ENCODE measurements at regions not wholly inside any gene's neighbourhood (a gene's known extent, or its start where the extent isn't known, plus 50 kb on each side); places are given as distances from the start of the nearest gene placed in this dataset.
"Not testable (repeated sequence)": the region's sequence is repeated elsewhere in the genome, so short reads cannot be mapped to it uniquely, and the experiment has no call there.

DNA sequence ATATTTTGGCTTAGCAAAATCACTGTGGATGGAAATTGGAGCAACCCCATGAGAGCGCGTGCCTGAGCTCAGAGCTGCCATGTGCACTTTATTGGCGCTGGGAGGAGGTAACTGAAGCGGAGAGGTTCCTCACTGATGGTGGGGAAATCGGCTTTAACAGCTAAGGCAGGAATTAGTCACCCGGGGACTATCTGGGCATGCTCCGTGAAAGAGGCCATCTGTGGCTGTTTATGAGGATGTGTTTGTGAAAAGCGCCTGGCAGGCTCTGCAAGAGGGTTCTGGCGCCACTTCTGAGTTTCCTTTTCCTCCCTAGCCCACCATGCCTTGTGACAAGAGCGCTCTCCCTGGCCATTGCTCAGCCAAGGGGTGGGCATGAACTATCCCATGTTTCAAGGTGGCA lies 815.6 kb downstream of the UQCRFS1 start:
- no peak for DNase-seq

DNA sequence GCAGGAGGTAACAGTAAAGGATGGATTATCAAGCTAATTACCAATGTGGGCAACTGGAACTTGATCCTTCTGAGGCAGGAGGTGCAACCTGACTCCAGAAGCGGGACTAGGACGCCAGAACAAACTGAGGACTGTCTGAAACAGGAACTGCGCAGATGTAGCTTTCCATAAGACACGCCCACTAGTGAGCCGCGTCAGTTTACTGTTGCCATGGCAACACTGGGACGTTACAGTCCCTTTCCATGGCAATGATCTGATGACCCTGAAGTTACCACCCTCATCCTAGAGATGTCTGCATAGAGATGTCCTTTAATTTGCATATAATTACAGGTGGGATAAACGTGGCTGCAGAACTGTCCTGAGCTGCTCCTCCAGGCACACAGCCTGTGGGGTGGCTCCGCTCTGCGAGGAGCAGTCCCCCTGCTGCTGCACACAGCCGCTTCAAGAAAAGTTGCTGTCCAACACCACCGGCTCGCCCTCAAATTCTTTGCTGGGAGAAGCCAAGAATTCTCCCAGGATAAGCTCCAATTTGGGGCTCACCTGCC lies 816.6 kb downstream of the UQCRFS1 start:
- DNase-seq: no peak

DNA sequence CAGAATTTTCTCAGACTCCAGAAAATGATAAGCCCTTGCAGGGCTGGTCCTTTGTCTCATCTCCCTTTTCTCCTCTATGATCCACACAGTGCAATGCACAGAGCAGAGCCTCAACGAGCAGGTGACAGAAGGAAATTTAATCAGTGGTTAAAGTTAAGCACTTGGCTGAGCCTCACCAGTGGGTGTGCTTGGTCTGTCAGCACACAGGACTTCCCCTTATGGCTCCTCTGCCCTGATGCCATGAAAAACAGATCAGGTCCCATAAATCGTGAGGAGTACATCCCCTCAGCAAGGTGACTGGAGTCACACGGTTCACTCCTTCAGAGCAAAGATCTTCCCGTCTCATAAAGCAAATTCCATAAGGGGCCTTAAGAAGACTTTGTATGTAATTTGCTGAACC lies 818.2 kb downstream of the UQCRFS1 start:
- DNase-seq: no peak

DNA sequence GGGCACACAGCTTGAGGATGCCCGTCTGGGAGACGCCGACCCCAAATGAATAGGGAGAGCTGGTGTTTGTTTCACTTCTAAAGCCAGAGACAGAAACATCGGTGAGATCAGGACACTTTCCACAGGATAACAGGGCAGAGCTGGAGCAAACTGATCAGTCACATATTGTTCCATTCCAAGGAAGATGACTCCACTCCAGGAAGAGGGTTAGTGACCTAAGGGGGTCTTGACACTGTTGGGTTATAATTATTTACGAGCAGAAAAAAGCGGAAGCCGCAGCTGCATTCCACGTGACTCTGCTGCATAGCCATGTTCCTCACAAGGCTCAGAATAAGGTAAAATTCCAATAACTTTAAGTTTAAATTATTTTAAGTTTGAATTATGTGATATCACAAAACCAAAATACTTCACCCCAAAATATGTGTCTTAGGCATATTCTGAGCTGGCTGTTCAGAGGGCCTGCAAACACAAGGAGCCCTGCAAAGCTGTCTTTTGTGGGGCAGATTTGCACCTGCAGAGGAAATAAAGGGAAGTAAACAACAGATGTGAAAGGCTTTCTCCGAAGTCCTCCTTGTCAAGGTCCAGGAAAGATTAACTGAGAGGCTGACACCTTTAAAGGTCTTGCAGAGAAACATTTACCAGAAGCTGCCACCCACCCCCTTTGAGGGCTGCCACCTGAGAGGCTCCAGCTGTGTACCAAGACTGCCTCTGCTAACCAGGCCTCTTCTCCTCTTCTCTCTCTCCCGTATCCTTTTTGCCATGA lies 819.2 kb downstream of the UQCRFS1 start:
- no peak for DNase-seq

DNA sequence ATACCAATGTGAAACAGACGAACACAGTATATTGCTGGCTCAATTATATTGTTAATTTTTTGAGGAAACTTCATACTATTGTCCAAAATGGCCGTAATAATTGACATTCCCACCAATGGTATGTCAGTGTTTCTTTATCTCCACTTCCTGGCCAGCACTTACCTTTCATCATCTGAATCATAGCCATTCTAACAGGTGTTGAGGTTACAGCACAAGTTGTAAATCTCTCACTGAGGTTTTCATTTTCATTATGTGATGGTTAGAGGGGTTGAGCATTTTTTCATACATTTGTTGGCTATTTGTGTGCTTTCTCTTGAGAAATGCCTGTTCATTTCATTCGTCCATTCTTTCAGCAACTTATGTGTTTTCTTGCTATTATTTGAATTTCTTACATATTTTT lies 824.0 kb downstream of the UQCRFS1 start:
- no peak for DNase-seq

DNA sequence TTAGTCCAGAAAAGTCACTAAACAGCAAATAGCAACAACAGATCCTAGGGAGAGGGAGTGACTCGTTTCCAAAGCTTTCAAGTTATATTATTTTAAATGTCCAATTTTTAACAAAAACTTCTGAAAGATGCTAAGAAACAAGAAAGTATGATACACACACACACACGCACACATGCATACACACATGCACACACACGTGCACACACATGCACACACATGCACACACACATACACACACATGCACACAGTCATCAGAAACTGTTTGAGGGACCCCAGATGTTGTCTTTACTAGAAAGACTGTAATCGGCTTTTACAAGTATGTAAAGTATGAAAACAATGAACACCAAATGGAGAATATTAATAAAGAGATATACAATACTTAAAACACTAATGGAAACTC lies 825.4 kb downstream of the UQCRFS1 start:
- DNase-seq: no peak

DNA sequence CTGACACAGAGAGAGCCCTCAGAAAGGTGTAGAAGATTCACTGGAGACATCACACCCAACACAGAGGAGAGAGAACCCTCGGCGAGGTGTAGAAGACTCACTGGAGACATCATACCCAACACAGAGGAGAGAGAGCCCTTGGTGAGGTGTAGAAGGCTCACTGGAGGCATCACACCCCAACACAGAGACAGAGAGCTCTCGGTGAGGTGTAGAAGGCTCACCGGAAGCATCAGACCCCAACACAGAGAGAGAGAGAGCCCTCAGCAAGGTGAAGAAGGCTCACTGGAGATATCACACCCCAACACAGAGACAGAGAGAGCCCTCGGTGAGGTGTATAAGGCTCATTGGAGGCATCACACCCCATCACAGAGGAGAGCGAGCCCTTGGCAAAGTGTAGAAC lies 826.5 kb downstream of the UQCRFS1 start:
- DNase-seq: no peak

DNA sequence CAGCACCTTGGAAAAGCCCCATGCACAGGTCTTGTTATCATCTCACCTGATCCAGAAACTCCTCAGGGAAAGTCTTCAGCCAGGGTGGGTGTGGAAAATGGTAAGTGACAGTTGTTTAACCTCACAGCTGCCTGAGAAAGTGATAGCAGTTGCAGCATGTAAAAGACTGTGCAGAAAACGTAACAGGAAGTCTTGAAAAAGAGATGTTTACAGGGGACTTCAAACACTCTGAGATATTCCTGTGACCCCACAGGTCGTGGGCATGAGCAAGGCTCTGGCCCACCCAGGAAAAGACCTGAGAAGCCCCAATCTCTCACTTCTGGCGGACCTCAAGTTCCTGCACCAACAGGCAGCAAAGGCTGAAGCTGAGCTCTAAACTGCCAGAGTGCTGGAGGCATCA lies 826.9 kb downstream of the UQCRFS1 start:
- no peak for DNase-seq

DNA sequence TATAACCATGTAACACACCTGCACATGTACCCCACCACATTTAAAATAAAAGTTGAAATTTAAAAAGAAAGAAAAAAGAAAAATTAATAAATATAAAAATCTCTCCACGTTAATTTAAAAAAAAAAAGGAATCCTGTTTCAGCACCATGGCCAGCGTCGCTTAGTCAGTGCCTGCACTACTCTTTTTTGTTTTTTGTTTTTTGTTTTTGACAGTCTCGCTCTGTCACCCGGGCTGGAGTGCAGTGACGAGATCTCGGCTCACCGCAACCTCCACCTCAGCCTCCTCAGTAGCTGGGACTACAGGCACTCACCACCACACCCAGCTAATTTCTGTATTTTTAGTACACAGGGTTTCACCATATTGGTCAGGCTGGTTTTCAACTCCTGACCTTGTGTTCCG lies 835.9 kb downstream of the UQCRFS1 start:
- no peak for DNase-seq

DNA sequence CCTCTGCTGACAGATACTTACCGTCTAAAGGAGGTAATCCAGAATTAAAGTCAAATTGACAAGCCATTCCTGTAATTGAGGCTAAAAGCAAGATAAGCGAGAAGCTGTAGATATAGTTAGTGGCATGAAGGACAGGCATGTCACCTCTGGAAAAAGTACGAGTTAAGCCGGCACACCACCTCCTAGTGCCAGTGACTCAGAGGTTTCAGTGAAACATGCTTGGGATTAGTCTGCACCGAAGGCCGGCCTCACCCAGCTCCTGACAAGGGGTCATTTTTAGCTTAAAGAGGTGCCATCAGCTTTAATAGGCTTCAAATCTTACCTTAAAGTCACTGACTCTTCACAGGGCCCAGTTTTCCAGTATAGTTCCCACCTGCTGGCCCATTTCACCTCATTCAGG lies 838.0 kb downstream of the UQCRFS1 start:
- DNase-seq: no peak

DNA sequence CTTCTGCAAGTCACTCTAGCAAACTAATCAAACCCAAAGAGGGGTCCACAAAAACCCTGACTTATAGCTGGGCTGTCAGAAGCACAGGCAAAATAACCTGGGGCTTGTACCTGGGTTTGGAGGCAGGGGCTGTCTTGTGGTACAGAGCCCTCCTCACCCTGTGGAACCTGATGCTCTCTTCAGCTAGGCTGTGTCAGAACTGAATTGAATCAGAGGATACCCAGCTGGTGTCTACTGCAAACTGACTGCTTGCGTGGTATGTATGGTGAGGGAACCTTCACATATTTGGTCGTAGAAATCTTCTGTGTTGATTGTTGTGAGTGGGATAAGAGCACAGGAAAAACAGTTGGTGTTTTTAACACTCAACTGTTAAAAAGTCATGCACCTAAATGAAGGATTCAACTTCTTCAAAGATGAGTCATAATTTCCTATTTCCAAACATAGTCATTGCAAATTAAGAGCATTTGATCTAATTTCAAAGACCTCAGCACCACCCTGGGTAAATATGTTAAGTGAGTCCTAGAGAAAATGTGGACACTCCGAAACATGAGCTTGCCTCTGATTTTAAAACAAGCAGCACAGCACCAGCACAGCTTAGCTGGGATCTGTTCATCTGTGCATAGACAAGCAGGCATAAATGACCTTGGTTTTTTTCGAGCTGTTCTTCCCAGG lies 840.2 kb downstream of the UQCRFS1 start:
- no peak for DNase-seq

DNA sequence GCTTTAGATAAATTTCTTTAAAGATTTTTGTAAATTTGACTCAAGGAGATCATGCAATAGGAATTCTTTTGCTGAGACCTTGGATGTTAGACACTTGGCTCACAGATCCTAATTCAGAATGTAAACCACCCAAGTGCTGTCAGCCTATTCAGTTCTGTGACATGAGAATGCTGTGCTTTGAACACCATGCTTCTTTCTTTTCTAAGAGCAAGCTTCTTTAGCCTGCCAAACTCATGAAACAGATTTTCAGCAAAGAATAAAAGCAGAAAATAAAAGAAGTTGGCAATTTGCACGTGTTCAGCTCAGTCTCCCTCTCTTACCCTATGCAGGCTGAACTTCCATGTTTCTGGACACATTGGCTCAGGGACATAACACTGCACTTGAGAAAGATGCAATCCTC lies 845.8 kb downstream of the UQCRFS1 start:
- no peak for DNase-seq

DNA sequence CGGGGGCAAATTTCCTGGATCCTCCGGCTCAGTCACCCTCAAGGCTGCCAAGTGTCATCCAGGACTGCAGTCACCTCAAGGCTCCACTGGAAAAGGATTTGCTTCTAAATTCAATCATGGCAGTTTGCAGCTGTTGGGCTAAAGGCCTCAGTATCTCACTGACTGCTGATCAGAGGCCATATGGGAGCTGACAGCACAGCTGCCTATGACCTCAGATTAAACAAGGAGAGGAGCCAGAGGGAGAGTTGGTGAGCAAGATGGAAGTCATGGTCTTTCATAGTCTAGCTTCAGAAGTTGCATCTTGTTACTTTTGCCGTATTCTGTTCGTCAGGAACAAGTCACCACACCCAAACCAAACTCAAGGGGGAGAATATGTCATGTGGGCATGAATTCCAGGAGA lies 849.7 kb downstream of the UQCRFS1 start:
- DNase-seq: no peak

DNA sequence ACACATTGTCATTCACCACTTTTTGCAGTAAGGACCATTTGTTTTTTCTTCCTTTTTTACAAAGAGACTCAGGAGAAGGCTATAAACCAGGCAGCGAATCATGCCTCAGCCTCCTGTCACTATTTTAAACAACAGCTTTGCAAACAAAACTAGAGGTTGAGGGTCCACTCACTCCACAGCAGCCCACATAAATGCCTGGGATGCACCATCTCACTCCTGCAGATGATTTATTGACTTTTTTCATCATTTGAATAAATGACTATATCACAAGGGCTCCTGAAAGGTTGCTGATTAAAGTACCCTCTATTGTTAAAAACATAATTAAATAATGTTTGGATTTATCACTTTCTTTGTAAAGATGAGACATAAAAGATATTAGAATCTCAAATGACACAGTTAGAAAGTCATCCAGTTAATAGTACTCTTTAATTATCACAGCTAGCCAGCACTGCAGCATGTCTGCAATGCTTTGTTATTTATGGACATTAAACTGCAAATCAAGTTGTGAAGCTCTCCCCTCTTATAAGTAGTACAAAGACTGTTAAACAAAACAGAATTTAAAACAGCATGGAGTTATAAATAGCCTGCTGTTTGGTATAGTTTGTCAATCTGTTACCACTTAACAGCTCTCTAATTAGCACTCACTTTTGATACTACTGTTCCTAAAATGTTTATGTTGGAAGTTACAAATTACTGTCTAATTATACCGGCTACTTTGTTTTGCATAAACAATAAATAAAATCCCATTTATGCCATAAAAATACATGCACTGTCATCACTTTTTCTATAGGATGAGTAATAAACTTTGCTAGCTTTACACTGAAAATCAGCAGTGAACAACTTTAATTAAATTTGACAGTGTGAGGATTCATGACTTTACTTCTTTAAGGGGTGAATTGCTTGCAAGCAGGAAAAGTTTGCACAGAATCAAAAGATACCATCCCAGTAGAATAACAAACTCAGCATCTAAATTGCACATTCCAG lies 853.2 kb downstream of the UQCRFS1 start:
- DNase-seq: no peak

DNA sequence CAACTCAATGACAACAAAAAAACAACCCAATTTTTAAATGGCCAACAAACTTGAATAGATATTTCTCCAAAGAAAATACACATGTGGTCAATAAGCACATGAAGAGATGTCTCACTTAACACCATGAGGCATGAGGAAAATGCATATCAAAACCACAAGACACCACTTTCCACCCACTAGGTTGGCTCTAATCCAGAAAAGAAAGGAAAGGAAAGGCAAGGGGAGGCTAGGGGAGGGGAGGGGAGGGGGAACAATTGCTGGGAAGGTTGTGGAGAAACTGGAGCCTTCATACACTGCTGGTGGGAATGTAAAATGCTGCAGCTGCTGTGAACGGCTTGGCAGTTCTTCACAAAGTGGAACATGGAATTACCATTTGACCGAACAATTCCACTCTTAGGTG lies 854.3 kb downstream of the UQCRFS1 start:
- DNase-seq: no peak

DNA sequence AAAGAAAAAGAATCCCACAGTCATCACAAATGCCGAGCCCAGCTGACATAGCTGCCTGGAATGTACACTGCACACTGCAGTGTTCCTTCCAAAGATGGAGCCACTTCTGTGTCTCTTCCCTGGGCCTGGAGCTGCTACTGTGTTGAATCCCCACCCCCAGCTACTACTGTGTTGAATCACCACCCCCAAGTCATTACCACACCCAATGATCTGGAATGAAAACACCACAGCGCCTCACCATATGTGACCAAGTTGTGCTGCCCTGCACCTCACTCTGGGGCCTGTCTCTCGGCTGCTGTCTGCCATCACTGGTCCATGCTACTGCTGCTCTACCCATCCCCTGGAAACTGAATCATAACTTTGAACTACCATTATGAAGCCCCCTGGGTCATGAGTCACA lies 861.2 kb downstream of the UQCRFS1 start:
- DNase-seq: no peak

DNA sequence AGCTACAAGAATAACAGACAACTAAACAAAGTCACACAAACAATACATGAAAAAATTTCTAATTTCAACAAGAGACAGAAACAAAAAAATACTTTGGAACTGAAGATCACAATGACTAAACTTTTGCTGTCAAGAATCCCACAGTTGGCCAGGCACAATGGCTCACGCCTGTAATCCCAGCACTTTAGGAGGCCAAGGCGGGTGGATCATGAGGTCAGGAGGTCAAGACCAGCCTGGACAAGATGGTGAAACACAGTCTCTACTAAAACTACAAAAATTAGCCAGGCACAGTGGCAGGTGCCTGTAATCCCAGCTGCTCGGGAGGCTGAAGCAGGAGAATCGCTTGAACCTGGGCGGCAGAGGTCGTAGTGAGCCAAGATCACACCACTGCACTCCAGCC lies 861.6 kb downstream of the UQCRFS1 start:
- not testable (repeated sequence) for DNase-seq

DNA sequence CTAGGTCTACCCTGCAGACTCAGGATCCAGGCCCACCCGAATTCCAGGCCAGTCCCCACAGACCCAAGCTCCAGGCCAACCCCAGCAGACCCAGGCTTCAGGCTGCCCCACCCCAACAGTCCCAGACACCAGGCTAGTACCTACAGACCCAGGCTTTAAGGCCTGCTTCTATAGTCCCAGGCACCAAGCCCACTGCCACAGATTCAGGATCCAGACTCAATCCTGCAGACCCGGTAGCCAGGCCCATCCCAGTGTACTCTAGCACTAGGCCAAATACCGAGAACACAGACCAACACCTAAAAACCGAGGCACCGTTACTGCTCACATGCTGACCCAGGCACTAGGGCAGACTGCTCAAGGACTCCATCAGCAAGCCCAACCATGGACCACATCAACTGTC lies 862.3 kb downstream of the UQCRFS1 start:
- DNase-seq: no peak

DNA sequence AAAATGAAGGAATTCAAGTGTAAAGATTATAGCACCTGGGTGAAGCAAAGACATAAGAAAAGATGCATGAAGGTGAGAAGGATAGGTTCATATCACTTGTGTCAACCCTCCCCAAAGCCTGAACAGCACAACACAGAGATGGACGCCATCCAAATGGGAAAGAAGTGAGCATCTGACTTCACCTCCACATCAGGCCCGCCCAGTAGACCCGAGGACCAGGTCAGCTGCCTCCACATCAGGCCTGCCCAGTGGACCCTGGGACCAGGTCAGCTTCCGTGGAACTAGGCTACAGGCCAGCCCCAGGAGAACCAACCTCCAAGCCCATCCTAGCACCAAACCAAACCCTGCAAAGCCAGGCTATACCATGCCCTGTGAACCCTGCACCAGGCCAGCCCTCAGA lies 862.9 kb downstream of the UQCRFS1 start:
- DNase-seq: no peak

DNA sequence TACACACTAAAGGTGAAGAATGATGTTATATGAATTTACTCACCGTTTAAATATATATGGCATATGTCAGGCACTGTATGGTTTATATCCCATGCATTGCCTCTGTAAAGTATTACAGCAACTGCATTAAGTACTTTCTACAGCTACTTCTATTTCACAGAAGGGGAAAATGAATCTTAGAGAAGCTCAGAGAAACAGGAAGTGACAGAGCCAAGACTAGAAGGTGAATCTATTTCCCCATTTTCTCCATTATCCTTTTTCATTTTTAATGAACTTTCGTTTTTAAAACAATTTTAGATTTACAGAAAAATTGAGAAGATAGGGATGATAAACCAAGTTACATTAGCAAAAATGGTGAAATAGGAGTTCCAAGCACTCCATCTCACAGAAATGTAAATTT lies 863.3 kb downstream of the UQCRFS1 start:
- DNase-seq: no peak

DNA sequence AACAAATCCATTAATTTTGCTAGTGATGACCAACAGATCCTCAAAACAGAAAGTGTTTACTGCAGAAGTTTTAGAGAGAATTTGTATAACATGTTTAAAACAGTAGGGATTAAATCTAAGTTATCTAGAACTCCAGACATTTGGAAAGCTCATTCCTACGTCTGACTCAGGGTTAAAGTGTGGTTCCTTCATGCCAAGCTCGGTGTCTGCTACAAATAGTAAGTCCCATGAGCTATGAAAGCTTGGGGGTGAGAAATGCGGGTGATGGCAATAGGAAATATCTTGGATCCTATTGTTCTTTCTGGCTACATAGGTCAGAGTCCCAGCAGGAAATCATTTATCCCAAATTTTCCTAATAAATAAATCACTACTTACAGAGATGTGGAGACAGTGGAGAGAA lies 867.1 kb downstream of the UQCRFS1 start:
- no peak for DNase-seq

DNA sequence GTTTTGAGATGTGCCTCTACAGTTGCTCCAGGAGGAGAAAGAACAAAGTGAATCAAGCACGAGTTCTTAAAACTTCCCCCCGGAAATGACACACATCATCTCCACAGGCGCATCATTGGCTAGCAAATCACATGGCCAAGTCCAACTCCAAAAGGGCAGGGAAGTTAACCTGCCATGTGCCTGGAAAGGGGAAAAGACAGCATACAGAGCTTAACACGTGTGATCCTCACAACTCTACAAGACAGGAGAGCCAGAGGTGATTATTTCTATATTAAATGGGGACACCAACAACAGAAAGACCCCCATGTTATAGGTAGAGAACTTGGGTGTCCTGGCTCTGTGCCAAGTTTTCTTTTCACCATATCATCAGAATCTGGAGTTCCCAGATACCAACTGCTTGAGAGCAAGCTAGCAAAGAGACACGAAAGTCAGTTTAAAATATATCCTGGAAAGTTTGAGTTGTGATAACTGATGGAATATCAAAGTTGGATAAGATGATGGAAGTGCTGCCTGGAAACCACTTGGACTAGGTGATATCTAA lies 871.1 kb downstream of the UQCRFS1 start:
- no peak for DNase-seq

DNA sequence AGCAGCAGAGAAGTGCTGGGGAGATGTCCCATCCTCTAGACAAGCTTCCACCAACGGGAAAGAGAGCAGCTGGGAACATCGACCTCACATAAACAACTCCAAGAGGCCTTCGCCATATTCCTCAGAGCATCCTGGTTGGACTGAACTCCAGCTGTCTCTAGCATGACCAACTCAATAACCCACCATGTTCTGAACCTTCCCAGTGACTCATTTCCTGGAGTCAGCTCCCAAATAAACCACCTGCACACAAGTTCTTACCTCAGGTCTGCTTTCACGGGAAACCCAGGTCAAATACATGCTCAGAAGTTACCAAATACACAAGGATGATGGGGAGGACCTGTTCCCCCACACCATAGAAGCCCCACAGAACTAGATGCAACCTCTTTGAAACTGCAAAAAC lies 878.5 kb downstream of the UQCRFS1 start:
- no peak for DNase-seq

Measured in SHP77 (cell line).